HuH-7.5 (cell line): ENCODE measurements at regions not wholly inside any gene's neighbourhood (a gene's known extent, or its start where the extent isn't known, plus 50 kb on each side); places are given as distances from the start of the nearest gene placed in this dataset.
"Not testable (repeated sequence)": the region's sequence is repeated elsewhere in the genome, so short reads cannot be mapped to it uniquely, and the experiment has no call there.

Experiments
- DNase-seq: peaks from one replicate; pipeline ENCODE4 v3.0.0; 2011; ENCODE audit warnings: low spot score

GRCh38 chr6:100096341-100096740, 102.3 kb upstream of the MCHR2 start:
- no peak for DNase-seq

GRCh38 chr6:100093405-100093804, 99.4 kb upstream of the MCHR2 start:
- DNase-seq: no peak

- DNase-seq: no peak
Measured at GRCh38 chr6:100088009-100088408, 94.0 kb upstream of the MCHR2 start.

GRCh38 chr6:100084991-100085364, 91.0 kb upstream of the MCHR2 start:
- no peak for DNase-seq

GRCh38 chr6:100084316-100084990, 90.4 kb upstream of the MCHR2 start:
- DNase-seq: no peak

GRCh38 chr6:100078509-100078908, 84.5 kb upstream of the MCHR2 start:
- DNase-seq: no peak

- DNase-seq: no peak
Measured at GRCh38 chr6:100065348-100065747, 71.3 kb upstream of the MCHR2 start.

- DNase-seq: no peak
Measured at GRCh38 chr6:100062621-100063020, 68.6 kb upstream of the MCHR2 start.

DNA sequence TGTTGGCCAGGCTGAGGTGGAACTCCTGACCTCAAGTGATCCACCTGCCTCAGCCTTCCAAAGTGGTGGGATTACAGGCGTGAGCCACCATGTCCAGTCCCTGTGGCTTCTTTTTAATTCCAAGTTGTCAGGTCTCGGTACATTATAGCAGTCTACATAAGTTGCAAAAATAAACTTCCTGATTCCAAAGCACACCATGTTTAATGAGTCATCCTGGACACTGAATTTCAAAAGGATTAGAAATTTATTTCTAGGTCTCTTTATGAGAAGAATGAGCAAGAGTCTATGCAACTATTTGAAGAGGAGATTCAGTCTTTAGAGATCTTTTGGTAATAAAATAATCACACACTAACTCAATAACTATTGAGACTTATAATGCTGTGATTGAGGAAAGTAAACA, 63.9 kb upstream of the MCHR2 start:
- no peak for DNase-seq

DNA sequence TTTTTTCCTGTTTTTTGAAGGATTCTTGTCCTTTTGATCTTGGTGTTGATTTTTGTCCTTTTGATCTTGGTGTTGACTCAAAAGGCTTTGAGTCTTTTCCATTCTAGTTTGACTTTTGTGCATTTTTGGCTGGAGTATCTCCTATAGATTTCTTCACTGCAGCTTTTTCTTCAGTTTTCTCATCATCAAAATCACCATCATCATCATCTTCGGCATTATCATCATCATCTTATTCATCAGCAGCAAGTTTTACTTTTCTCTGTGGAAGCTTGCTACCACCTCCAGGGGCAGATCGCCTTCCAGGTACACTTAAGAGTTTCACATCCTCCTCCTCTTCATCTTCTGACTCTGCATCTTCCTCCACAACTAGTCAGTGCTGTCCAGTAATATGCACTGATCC, 56.5 kb upstream of the MCHR2 start:
- no peak for DNase-seq

GRCh38 chr6:100043961-100044360, 49.9 kb upstream of the MCHR2 start:
- not testable (repeated sequence) for DNase-seq
